Fibroblast of skin of right quadriceps (primary cell): ENCODE measurements at regions not wholly inside any gene's neighbourhood (a gene's known extent, or its start where the extent isn't known, plus 50 kb on each side); places are given as distances from the start of the nearest gene placed in this dataset.
A peak's percentile ranks its signal among the peaks of the same experiment; 100 is the strongest.
"Not testable (repeated sequence)": the region's sequence is repeated elsewhere in the genome, so short reads cannot be mapped to it uniquely, and the experiment has no call there.

Experiments used
- DNase-seq: peaks from one replicate; pipeline ENCODE4 v3.0.0-alpha.2; 2013

- DNase-seq, result peak; percentile 86
Observed at GRCh38 chr1:209095627-209096595, 487.6 kb upstream of the CAMK1G start.

GRCh38 chr1:209100460-209100859 is 483.1 kb upstream of the CAMK1G start:
- DNase-seq, result no peak

- DNase-seq, result no peak
Observed at GRCh38 chr1:209101106-209101505, 482.4 kb upstream of the CAMK1G start.

- no peak for DNase-seq
Observed at GRCh38 chr1:209102120-209102519, 481.4 kb upstream of the CAMK1G start.

GRCh38 chr1:209102531-209102930 is 481.0 kb upstream of the CAMK1G start:
- DNase-seq, result no peak

GRCh38 chr1:209103092-209103491 is 480.4 kb upstream of the CAMK1G start:
- no peak for DNase-seq

- no peak for DNase-seq
Observed at GRCh38 chr1:209104646-209105045, 478.9 kb upstream of the CAMK1G start.

- peak; percentile 40 for DNase-seq
Observed at GRCh38 chr1:209105701-209106100, 477.8 kb upstream of the CAMK1G start.

GRCh38 chr1:209106237-209106741 is 477.2 kb upstream of the CAMK1G start:
- DNase-seq, result peak; percentile 87

- no peak for DNase-seq
Observed at GRCh38 chr1:209106861-209107260, 476.7 kb upstream of the CAMK1G start.

- no peak for DNase-seq
Observed at GRCh38 chr1:209107535-209107934, 476.0 kb upstream of the CAMK1G start.

GRCh38 chr1:209109001-209109785 is 474.3 kb upstream of the CAMK1G start:
- DNase-seq, result no peak

- no peak for DNase-seq
Observed at GRCh38 chr1:209113521-209113920, 470.0 kb upstream of the CAMK1G start.

- no peak for DNase-seq
Observed at GRCh38 chr1:209116705-209117104, 466.8 kb upstream of the CAMK1G start.

- no peak for DNase-seq
Observed at GRCh38 chr1:209123601-209124000, 459.9 kb upstream of the CAMK1G start.

GRCh38 chr1:209129091-209129490 is 454.4 kb upstream of the CAMK1G start:
- not testable (repeated sequence) for DNase-seq

GRCh38 chr1:209130886-209131285 is 452.6 kb upstream of the CAMK1G start:
- DNase-seq, result no peak

GRCh38 chr1:209132736-209133467 is 450.6 kb upstream of the CAMK1G start:
- DNase-seq, result no peak

GRCh38 chr1:209134001-209134400 is 449.5 kb upstream of the CAMK1G start:
- DNase-seq, result no peak

- DNase-seq, result no peak
Observed at GRCh38 chr1:209143916-209144315, 439.6 kb upstream of the CAMK1G start.

GRCh38 chr1:209150114-209150513 is 433.4 kb upstream of the CAMK1G start:
- DNase-seq, result peak; percentile 60

GRCh38 chr1:209153411-209153810 is 430.1 kb upstream of the CAMK1G start:
- DNase-seq, result no peak

- DNase-seq, result no peak
Observed at GRCh38 chr1:209154912-209155311, 428.6 kb upstream of the CAMK1G start.
